Tibial artery (tissue), 4 donors: ENCODE measurements at regions not wholly inside any gene's neighbourhood (a gene's known extent, or its start where the extent isn't known, plus 50 kb on each side); places are given as distances from the start of the nearest gene placed in this dataset.

Source experiments
- DNase-seq, 2 donors: peaks; one replicate each; pipeline ENCODE4 v3.0.0-alpha.2; 2019
- H3K27ac ChIP-seq, 2 donors: fragments of 200-600 bp; sonication (generic) in 1 of 2; 1 replicate in 1 of 2; 2 replicates in 1 of 2; pipeline ENCODE4 v1.5.1; 2018 to 2019; ENCODE audit warnings: mild to moderate bottlenecking in 1 of 2
- H3K27me3 ChIP-seq, 2 donors: fragments of 200-600 bp; sonication (generic) in 1 of 2; one replicate each; pipeline versions ENCODE4 v1.5.1 to v1.6.0; 2016 to 2019
- H3K36me3 ChIP-seq, 3 donors: fragments of 200-600 bp; sonication (generic) in 2 of 3; one replicate each; pipeline ENCODE4 v1.5.1; 2016 to 2019; ENCODE audit warnings: mild to moderate bottlenecking in 2 of 3
- H3K4me1 ChIP-seq, 4 donors: fragments of 200-600 bp; sonication (generic) in 2 of 4; 1 replicate in 3 of 4; 2 replicates in 1 of 4; pipeline ENCODE4 v1.5.1; 2016 to 2019
- H3K4me3 ChIP-seq, 2 donors: fragments of 200-600 bp; sonication (generic) in 1 of 2; 1 replicate in 1 of 2; 2 replicates in 1 of 2; pipeline ENCODE4 v1.5.1; 2018 to 2019; ENCODE audit warnings: mild to moderate bottlenecking in 2 of 2
- H3K9me3 ChIP-seq, 3 donors: fragments of 200-600 bp; sonication (generic) in 1 of 3; one replicate each; pipeline ENCODE4 v1.5.1; 2016 to 2019
- intact Hi-C: fragments of 100-400 bp; cut with DNase I; formaldehyde crosslinking; loops from one replicate; pipeline ENCODE4 v1.15.0; 2023; ENCODE audit warnings: low total_unique reads
- TF ChIP-seq, protein P1 (sequence below), 2 experiments: fragments of 200-600 bp in 1 of 2; fragments of 450-650 bp in 1 of 2; IDR thresholded peaks; one replicate each; pipeline ENCODE4 v1.5.1; 2017 to 2019; ENCODE audit warnings: antibody characterized with exemption in 2 of 2, mild to moderate bottlenecking in 1 of 2, moderate library complexity in 1 of 2

DNA sequence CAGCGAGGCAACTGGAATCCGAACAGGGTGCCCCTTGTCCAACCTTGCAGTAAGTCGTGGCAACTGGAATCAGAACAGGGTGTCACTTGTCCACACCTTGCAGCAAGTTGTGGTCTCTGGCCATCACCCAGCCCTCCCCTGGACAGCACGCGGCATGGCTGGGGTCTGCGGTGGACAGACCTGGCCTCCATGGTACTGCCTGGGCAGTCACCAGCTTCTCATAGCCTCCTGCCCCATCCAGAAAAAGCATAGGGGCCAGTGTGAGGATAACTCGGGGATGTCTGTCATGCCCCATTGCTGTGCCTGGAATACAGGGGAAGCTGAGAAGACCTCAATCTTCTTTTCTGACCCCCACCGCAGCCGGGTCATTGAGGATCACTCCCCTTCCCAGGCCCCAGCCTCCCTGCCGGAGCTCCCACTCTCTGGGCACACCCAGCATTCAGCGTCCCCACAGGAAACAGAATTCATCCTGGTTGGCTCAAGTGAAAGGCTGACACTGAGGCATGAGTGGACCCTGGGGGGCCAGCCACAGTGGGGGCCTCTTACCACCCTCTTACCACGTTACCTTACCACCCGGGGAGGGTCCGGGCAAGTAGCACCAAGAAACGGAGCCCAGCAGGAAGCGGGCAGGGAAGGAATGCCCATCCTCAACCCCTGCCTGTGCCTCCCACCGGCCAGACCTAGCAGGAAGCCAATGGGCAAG lies 68.0 kb upstream of the RAB6C start:
- TF ChIP-seq, protein P1, sequence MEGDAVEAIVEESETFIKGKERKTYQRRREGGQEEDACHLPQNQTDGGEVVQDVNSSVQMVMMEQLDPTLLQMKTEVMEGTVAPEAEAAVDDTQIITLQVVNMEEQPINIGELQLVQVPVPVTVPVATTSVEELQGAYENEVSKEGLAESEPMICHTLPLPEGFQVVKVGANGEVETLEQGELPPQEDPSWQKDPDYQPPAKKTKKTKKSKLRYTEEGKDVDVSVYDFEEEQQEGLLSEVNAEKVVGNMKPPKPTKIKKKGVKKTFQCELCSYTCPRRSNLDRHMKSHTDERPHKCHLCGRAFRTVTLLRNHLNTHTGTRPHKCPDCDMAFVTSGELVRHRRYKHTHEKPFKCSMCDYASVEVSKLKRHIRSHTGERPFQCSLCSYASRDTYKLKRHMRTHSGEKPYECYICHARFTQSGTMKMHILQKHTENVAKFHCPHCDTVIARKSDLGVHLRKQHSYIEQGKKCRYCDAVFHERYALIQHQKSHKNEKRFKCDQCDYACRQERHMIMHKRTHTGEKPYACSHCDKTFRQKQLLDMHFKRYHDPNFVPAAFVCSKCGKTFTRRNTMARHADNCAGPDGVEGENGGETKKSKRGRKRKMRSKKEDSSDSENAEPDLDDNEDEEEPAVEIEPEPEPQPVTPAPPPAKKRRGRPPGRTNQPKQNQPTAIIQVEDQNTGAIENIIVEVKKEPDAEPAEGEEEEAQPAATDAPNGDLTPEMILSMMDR (IDR thresholded peaks at IDR 0.05) = no peak
- H3K4me3 ChIP-seq = no peak overlapping the region
- no peaks in the 10 kb centered on the region for H3K4me1 ChIP-seq
- intact Hi-C loops = no loop called here
- H3K27ac ChIP-seq = no peak overlapping the region
- no peaks in the 10 kb centered on the region for H3K36me3 ChIP-seq
- no peaks in the 10 kb centered on the region for H3K9me3 ChIP-seq
- DNase-seq = peak in 1 of 2 donors; percentile 31
- H3K27me3 ChIP-seq = peaks cover 0 to 8% of the 10 kb centered on the region in 2 donors

DNA sequence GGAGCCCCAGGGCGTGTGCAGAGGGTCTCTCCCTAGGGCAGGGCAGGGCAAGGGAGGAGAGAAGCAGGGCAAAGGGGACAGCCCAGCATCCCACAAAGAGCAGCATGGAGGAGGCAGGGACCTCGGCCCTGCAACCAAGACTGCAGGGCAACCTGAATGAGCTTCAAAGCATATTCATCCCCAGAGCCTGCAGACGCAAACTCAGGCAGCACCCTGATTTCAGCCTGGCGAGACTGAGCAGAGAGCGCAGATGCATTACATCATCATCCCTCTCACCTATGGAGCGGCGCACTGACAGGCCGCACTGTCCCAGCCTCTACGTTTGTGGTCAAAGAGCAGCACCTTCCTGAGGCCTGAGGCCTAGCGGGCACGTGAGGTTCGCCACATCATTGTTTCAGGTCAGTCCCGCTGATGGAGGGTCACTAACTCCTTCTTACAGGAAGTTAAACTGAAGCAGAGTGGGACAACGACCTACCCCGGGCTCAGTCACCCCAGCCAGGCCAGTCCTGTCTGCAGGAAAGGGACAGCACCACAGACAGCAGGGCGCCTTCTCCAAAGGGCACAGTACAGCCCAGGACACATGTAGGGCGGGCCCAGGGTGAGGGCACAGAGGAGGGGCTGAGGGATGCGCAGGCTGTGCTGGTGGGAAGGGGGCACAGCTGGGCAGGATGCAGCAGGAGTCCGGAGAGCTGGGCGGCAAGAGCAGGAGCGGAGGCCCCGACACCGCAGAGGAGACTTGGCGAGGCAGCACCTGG lies 67.2 kb upstream of the RAB6C start:
- peaks cover 0 to 8% of the 10 kb centered on the region in 2 donors for H3K27me3 ChIP-seq
- TF ChIP-seq, protein P1 (IDR thresholded peaks at IDR 0.05) = no peak
- no peak overlapping the region for H3K4me3 ChIP-seq
- peak in 1 of 2 donors; percentile 51 for DNase-seq
- no peaks in the 10 kb centered on the region for H3K4me1 ChIP-seq
- intact Hi-C loops = no loop called here
- no peaks in the 10 kb centered on the region for H3K36me3 ChIP-seq
- no peak overlapping the region for H3K27ac ChIP-seq
- no peaks in the 10 kb centered on the region for H3K9me3 ChIP-seq

DNA sequence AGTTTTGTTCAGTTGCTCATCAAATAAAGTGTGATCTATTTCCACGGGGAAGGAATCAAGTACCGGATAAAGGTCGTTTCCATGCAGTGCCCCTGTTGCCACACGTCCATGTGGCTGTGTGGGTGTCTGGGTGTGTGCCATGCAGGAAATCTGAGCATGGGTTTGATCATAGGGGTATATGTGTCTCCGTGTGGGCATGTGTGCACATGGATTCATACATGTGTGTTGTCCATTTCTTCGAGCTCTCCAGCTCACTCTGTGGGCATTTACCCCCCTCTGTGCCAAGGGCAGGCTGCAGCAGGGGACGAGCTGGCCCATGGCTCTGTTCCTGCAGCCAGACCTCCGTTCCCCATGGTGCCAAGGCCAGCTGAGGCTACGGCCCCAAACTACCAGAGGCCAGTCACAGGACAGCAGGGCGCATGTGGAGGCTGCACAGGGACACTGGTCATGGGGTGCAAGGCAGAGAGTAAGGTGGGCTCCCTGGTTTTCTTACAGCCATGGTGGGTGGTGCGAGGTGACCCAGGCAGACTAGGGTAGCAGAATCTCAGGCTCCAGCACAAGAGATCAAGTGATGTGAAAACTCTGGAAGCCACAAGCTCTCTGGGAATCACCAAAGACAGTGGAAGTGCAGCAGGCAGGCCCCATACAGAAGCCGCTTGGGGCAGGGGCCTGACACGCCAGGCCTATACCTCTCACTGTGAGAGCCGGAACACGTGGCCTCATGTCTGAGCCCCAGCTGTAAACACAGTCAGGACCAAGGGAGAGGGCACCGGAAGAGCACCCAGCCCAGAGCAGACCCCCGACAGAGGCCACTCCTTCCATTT lies 66.4 kb upstream of the RAB6C start:
- Histone ChIP-seq H3K9me3 (peaks cover 0 to 7% (median 6%) of the 10 kb centered on the region in 3 donors), H3K27me3 (peaks cover 0 to 6% of the 10 kb centered on the region in 2 donors), H3K36me3 (no peaks in the 10 kb centered on the region), H3K4me3 (no peak overlapping the region), H3K4me1 (no peaks in the 10 kb centered on the region), H3K27ac (no peak overlapping the region)
- TF ChIP-seq, protein P1 (IDR thresholded peaks at IDR 0.05) = no peak
- no peak for DNase-seq
- intact Hi-C loops = no loop called here

DNA sequence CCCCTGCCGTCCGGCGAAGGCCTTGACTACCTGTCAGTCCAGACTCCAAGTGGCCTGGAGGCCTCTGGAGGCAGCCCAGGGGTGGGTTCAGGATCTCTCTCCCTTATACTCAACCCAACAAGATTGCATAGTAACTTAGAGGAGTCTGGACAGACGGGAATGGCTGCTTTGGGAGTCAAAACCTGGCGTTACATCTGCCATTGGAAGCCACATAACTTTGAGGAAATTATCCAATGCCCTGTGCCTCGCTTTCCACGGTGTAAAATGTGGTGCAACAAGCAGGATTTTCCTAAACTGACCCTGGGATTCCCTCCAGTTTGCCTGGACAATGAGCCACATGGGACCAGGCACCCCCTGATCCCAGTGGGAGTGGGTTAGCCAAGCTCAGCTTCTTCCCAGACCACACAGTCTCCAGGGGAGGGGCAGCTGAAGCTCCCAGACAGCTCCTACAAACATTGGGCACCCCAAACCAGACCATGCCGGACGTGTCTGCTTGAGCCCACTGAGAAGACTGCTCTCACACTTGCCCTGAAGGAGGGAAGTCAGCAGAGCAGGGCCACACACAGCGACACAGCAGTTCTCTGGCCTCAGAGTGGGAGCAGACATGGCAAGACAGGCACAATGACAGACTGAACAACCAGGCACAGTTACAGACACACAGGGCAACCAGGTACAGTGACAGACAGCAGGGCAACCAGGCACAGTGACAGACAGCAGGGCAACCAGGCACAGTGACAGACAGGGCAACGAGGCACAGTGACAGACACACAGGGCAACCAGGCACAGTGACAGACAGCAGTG lies 65.6 kb upstream of the RAB6C start:
- intact Hi-C loops = no loop called here
- Histone ChIP-seq H3K27me3 (peaks cover 0 to 6% of the 10 kb centered on the region in 2 donors), H3K9me3 (peaks cover 0 to 14% (median 14%) of the 10 kb centered on the region in 3 donors), H3K27ac (no peak overlapping the region), H3K4me3 (no peak overlapping the region), H3K4me1 (no peaks in the 10 kb centered on the region), H3K36me3 (no peaks in the 10 kb centered on the region)
- TF ChIP-seq, protein P1 (IDR thresholded peaks at IDR 0.05) = no peak
- no peak for DNase-seq
